HG03095 (cell line): ENCODE measurements at regions not wholly inside any gene's neighbourhood (a gene's known extent, or its start where the extent isn't known, plus 50 kb on each side); places are given as distances from the start of the nearest gene placed in this dataset.

ENCODE experiments used
- ATAC-seq: cut with Tn5 transposase; IDR thresholded peaks from one replicate; pipeline ENCODE4 v1.9.1; 2021; ENCODE audit warnings: moderate library complexity; ENCODE audit not compliant: unreplicated experiment

DNA sequence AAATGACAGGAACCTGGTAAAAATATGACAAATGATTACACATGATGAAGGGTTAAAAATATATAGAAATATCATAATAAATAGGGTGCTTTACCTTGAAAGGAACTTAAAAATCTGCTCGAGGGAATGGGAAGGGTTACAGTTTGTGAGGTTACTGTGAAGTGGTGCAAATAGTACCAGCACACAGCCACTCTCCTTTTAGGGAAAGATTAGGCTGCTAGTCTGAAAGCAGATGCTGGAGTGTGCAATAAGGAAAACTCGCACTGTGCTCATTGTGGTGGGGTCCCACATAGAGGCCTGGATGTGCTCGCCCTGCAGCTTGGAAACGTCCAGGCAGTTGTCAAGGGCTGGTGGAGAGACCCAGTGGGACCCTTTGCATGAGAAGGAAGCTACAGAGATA lies 145.9 kb upstream of the TBX20 start:
- ATAC-seq = no peak

DNA sequence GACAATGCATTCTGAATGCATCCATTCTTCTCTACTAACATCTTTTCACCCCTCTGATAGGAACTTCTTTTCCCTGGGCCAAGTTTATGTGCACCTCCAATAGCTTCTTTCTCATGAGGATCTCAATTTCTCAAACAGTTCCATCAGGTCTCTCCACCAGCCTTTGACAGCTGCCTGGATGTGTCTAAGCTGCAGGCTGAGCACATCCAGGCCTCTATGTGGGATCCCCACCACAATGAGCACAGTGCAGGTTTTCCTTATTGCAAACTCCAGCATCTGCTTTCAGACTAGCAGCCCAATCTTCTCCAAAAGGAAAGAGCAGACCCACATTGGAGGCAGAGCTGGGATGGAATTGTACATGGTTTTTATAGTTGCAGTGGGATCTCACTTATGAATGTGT lies 145.3 kb upstream of the TBX20 start:
- ATAC-seq = no peak

DNA sequence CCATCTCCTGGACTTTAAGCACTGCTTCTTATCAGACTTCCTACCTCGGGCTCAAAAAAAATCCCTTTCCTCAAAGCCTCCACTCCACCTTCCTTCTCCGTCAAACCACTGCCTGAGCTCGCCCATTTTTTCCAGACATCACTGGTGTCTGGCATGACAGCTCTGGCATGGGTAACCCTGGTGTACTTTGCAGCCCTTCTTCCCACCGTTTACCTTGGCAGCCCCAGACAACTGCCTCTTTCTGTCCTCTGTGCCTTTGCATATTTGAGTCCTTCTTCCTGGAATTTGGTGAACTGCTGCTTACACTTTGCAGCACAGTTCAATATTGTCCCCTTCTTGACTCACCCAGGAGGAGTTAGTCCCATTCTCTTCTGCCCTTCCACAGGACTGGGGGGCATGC lies 144.6 kb upstream of the TBX20 start:
- ATAC-seq = no peak

DNA sequence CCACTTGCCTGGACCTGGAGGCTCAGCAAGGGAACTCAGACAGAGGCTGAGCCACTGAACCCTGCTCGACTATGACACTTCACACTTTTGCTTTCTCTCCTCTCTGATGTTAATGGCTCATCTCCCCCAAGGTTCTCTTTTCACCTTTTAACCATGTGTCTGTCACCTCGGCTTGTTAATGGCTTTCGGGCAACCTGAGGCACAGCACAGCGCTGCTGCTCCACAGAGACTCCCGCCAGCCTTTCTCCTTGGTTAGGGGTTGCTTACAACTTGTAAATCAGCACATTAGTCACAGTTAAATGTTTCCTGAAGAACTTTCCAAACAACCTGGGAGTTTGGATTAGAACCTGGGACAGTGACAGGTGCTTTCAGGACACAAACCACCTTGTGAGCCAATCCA lies 136.2 kb upstream of the TBX20 start:
- no peak for ATAC-seq

DNA sequence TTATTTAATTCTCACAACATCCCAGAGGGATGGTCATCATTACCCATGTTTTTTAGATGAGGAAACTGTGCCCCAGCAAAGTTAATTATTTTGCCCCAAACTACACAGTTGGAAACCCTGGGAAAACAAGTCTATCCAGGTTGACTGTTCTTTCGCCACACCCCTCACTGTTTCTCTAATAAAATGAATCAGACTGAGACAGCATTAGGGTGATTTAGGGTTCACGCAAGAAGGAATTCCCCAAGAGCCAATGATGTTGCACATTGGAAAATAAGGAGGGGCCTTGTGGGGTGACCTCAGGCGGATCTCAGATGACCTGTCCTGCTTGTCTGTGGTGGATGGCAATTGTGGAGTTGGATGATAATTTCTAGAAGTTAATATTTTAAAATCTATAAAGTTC lies 135.7 kb upstream of the TBX20 start:
- no peak for ATAC-seq

DNA sequence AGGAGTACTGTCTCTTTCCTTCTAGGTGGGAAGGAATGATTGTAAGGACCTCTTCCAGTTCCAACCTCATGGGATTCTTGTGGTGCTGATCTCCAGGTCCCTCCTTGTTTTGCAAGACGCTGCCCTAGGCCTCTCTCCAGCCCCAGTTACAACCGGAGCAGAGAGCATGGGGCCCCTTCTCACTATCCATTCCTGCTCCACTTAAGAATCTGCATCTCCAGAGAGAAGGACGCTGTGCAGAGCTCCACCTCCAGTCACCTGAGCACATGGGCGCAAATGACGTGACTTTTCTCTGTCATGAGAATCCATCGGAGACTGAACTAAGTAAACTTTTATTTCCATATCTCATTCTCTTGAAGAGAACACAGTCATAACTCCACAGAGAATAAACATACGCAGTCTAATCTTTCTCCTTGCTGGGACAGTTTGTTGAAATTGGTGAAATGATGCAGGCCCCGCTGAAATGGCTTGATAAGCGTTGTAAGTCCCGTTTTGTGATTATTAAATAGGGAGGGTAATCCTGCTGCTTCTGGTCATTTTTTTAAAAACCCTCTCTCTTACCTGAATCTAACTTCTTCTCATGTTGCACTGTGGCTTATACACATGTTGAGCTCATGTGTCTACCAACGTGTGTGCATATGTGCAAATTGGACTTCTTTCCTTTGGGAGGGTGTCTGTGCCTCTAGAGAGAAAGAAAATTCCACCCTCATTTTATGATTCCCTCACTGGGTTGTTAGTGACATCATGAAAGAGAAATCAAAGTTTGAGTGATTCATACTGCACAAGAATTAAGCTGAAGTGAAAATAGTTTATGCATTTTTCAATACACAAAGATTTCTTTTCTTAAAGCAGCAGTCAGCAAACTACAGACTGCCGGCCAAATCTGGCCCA lies 133.2 kb upstream of the TBX20 start:
- no peak for ATAC-seq

DNA sequence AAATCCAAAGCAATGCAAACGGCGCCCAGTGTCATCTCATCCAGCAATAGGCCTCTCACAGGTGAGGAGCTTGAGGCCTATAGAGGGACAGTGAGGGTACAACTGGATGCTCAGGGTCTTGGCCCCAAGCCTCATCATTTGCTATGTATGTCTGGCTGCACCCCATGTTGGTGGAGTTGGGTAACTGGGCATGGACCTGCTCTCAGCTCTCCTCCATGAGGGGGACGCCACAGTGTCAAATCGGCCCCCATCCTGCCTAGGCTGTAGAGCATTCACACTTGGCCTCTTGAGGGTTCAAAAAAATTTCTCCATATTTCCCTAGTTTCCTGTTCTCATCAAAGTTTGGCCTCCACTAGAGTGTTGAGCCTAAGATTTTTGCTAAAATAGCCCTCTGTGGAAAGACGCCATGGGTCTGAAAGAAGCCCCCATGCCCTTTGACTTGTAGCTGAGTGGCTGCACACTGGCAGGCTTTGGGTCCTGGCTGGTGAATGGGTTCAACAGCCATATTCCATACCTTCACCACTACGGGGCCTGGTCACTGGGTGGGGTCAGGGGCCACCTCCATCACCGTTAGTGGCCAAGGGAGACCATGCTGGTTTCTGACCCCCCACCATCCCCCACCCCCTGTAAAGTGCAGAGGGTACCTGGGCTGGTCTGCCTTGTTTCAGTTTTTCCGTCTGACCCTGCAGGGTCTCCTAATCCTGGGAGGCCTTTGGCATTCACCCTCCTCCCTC lies 132.3 kb upstream of the TBX20 start:
- ATAC-seq = no peak

DNA sequence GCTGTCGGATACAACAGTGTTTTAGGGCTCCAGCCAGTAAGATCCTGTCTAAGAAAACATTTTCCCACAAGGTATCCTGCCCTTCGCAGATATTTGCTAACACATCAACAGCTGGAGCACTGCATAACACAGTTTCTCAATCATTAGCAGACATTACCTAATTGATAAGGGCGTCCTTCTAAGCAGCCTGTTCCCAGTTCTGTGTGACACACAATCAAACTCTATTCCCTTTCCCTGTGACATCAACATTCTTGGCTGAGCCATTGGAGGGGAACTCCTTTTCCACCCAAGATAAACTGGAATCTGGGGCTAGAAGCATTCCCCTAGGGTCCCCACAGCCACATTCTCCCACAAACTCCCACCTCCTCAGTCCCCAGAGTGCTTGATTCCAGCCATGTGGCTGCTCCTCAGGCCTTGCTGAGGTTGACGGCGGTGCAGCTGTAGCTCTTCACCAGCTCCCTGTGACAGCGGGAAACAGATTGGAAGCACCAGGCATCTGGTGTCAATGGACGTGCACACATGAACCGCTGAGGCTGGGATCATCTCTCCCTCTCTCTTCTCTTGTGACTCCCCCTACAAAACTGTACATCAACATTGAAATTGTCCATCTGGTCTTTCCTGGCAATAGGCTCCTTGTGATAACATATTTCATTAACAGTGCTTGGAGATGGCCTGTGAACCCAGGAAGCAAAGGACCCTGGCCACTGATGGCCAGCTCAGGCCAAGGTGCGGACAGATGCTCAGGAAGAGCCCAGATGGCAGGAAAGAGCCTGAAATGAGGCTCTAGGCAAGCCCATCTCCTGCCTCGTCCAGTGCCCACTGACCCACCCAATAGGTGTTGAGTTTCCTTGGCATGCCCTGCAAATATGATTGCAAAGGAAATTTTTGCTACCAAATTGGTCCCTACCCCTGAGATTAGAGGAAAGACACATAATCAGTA lies 131.1 kb upstream of the TBX20 start:
- no peak for ATAC-seq

DNA sequence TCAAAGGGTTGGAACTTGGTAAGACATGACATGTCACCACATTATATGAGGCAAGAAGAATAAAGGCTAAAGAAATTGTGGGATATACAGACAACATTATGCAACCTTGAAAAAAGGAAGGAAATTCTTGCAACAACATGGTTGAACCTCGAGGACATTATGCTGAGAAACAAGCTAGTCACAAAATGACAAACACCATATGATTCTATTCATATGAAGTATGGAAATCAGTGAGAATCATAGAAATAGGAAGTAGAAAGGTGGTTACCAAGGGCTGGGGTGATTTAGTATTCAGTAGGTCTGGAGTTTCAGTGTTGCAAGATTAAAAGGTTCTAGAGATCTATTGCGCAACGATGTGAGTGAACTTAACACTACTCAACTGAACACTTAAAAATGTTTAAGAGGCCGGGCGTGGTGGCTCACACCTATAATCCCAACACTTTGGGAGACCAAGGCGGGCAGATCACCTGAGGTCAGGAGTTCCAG lies 126.9 kb upstream of the TBX20 start:
- ATAC-seq = no peak

DNA sequence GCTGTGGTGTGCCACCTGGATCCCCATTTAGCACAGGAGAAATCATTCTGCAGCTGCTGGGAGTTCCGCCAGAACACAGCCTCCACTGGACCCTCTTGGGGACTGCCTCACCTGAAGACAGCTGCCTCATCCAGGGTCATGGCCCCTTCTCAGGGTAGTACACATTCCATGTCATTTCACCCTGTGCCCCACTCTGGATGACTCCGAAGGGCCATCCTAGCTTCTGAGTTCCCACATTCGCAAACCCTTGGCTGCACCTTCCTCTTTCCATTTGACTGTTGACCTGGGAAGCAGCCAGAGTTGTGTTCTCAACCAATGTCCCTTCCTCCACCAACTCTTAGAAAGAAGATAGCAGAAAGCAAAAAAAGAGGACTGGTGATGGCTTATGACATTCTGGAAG lies 125.6 kb upstream of the TBX20 start:
- ATAC-seq = no peak

DNA sequence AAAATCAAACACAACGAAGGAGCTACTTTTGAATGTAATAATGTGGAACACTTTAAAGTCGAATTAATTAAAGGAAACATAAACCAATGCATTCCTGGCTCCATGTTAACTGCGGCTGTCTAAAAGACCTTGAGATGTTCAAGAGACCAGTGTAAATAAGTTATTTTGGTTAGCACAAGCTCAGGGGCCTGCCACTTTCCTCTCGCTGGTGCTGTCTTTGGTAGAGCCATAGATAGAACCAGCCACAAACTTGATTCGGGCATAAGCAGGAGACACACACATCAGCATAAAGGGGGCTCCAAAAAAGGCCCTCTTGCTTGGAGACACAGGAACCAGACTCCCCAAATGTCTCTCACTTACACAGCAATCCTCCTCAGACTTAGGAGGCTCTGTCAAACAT lies 121.6 kb upstream of the TBX20 start:
- no peak for ATAC-seq

DNA sequence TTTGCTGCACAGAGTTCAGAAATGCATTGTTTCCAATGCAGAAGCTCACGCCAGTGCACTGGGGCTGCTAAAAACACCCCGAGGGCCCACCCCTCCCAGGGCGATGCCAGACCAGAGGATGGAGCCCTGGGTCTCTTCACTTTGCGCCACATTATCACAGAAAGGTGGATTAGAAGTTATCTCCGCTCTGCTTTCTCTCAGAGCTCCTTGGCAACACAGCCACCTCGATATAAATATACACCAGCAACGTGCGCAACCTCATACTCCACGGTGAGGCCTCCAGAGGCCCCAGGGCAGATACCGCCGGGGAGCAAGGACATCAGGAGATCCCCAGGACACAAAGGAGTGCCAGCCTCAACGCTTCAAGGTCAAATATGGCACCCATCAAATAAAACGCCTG lies 121.0 kb upstream of the TBX20 start:
- no peak for ATAC-seq

DNA sequence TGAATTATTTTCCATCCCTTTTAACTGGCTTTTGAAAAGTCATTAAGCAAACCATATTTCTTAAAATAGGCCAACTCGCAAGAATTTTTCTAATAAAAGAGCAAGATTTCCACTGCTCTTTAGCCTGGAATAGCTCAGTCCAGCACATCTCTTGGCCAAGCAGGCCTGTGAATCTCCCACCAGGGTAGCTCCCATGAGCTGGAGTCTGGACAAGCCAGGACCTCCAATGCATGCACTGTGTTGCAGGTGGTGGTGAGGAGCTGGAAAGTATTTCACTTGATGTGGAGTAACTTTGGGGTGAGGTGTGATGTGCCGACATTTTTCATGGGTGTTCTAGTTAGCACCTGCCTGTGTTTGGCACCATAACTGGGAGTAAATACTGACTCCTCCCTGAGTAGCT lies 117.3 kb upstream of the TBX20 start:
- no peak for ATAC-seq

DNA sequence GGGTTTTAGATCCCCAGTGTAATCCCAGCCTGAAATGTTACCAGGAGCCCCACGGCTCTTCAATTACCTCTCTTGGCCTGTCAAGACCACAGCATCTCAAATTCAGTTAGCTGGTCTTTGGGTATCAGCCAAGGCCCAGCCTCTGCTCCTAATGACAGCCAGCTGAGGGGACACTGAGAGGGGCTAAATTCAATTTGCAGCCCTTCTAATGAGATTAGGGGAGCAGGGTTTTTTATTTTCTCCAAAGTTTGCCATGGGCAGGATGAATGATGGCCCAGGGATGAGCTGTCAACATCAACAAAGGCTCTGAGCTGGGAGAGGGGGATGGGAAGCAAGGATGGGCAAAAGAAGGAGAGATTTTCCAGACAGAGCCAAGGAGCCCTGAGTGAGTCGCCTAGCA lies 116.8 kb upstream of the TBX20 start:
- ATAC-seq = no peak

DNA sequence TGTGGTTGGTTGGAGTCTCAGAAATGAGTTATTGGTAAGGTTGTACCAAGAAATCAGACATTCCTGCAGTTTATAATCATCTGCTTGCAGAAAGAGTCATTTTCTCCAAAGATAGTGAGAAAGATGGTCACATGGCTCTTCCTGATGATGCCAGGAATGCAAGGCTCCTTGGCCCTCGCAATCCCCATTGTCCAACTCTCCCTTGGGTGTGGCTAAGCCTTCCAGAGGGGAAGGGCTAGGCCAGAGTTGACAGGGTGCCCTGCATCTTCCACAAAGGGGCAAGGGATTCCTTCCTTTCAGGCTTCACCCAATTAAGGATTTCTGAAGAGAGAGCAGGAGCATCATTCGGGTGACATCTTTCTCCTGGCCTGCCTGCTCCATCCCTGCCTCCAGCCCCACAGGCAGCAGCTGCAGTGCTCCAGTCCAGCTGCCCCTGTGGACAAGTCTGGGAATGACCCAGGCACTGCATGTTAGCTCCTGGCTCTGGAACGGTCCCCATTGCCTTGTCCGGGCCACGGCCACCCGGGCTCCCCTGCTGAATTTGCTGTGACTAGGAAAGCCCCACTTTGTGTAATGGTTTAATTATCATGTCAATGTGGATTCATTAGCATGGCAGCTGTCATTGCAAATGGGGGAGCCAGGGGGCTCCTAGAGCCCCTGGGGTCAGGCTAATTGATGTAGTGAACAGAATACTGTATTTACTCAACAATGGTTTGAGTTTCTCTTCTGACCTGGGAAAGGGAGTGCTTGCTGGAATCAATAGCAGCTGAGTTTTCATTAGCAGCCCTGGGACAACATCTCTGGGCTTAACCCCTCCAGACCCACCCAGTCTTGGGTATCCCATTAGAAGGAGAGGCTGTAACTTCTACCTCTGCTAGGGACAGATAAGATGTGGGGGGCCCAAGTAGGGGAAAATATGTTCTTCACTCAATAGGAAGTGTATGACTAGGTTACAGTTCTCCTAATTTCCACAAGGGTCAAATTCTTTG lies 112.6 kb upstream of the TBX20 start:
- no peak for ATAC-seq

DNA sequence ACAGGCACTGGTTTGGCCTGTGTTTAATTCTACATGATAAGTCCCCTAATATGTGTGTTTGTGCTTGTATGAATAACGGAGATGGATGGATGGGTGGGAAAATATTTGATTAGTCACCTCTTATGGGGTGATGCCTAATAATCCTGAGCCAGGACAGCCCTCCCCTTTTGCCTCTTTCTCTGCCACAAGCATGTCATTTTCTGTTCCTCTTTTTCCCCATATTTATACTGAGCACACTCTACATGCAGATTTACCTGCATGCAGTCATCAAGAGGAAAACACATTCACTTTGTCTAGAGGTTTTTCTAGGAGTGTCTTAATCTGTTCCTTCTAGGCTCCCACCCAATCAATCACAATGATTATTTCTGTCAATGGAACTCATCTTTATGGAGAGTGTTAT lies 111.6 kb upstream of the TBX20 start:
- ATAC-seq = no peak

DNA sequence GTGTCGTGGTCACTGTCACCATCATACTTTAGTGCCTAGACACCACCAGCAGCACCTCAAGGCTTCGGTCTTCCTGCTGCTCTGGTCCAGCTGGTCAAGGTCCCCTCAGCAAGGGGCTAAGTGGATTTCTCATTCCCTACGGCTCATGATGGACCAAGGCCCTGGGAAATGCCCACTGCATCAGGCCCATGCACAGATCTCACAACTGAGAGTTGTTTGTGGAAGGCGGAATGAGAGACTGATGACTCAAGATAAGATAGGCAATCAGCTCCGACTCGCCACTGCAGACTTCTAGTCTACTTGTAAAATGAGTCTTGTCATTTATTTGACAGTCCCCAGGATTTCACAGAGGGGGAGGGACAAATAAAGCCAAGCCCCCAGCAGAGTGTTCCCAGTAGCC lies 108.4 kb upstream of the TBX20 start:
- no peak for ATAC-seq

DNA sequence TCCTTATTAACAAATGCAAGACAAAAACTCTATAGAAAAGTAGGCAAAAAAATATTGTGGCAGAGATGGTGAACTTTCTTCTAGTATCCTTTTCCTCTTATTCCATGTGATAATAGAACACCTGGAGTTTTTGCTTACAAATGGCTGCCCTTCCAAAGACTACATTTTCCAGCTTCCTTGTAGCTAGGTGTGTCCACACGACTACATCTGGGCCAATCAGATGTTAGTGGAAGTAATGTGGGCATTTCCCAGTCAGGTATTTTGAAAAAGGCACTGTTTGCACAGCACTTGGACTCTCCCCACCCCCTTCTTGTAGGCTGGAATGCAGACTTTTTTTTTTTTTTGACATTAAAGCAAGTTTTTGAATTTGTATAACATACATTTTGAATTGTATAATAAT lies 105.5 kb upstream of the TBX20 start:
- no peak for ATAC-seq

DNA sequence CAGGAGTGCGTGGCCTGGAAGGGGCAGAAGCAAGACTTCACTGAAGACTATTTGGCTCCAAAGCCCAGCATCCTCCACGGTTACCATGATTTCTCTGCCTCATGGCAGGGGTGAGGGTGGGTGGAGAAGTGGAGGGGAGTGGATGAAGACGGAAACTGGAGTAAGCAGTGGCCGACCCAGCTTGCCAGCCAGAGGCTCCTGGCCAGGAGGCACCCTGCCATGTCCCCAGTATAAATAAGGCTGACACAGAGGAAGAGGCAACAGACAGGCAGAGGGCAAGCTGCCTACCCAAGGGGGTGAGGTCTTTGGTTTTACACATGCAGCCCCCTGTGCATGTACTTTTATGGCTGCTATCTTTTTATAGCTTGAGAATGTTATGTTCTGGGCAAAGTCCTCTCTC lies 102.6 kb upstream of the TBX20 start:
- ATAC-seq = no peak

DNA sequence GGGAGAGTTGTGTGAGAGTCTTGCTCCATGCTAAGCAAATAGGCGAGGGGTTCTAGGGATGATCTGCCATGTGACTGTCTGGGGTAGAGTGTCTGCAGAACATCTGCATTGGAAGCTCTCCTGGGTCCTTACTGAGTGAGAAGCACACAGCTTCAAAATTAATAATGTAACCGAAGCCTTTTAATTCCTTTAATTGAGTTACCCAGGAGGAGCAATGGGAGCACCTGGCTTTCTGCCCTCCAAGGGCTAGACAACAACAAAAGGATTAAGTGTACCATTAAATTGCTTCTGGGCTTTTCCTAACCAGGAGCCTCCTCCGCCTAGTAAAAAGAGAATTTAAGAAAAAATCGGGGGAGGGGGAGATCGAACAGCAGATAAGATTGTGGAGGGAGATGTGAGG lies 102.0 kb upstream of the TBX20 start:
- ATAC-seq = no peak
